Ascending aorta (tissue), 2 donors: ENCODE measurements at regions not wholly inside any gene's neighbourhood (a gene's known extent, or its start where the extent isn't known, plus 50 kb on each side); places are given as distances from the start of the nearest gene placed in this dataset.

Source experiments
- DNase-seq, 2 donors: peaks; one replicate each; pipeline ENCODE4 v3.0.0-alpha.2; 2019; ENCODE audit warnings: low spot score in 2 of 2
- H3K27ac ChIP-seq, 2 donors: fragments of 200-600 bp; sonication (generic); one replicate each; pipeline ENCODE4 v1.5.1; 2016 to 2017; ENCODE audit warnings: mild to moderate bottlenecking in 1 of 2
- H3K27me3 ChIP-seq: fragments of 200-600 bp; sonication (generic); one replicate; pipeline ENCODE4 v1.5.1; 2017
- H3K36me3 ChIP-seq, 2 donors: fragments of 200-600 bp; sonication (generic); one replicate each; pipeline ENCODE4 v1.5.1; 2016
- H3K4me1 ChIP-seq, 2 donors: fragments of 200-600 bp; sonication (generic); one replicate each; pipeline ENCODE4 v1.5.1; 2016 to 2017; ENCODE audit warnings: mild to moderate bottlenecking in 1 of 2
- H3K4me3 ChIP-seq, 2 donors: fragments of 200-600 bp; sonication (generic); one replicate each; pipeline ENCODE4 v1.5.1; 2016 to 2017; ENCODE audit warnings: mild to moderate bottlenecking in 1 of 2
- H3K9me3 ChIP-seq, 2 donors: fragments of 200-600 bp; sonication (generic); one replicate each; pipeline ENCODE4 v1.5.1; 2016
- CTCF ChIP-seq, 3 experiments: fragments of 200-600 bp in 2 of 3; fragments of 450-650 bp in 1 of 3; sonication (generic) in 2 of 3; IDR thresholded peaks; one replicate each; pipeline ENCODE4 v1.5.1; 2016 to 2019; ENCODE audit warnings: antibody characterized with exemption in 3 of 3, mild to moderate bottlenecking in 1 of 3, moderate library complexity in 1 of 3
- intact Hi-C: fragments of 100-400 bp; cut with DNase I; formaldehyde crosslinking; loops from one replicate; pipeline ENCODE4 v1.15.1; 2023

GRCh38 chr9:129472651-129473102, 148.2 kb downstream of the C9orf50 start:
- no peak overlapping the region for H3K4me3 ChIP-seq
- no peak for DNase-seq
- no peaks in the 10 kb centered on the region for H3K27me3 ChIP-seq
- intact Hi-C loops, result no loop called here
- no peaks in the 10 kb centered on the region for H3K9me3 ChIP-seq
- peaks cover 0 to 13% of the 10 kb centered on the region in 2 donors for H3K4me1 ChIP-seq
- peak overlapping the region in 1 of 2 donors; percentile 60 for H3K27ac ChIP-seq
- TF ChIP-seq CTCF (IDR thresholded peaks at IDR 0.05), result no peak
- H3K36me3 ChIP-seq, result no peaks in the 10 kb centered on the region

DNA sequence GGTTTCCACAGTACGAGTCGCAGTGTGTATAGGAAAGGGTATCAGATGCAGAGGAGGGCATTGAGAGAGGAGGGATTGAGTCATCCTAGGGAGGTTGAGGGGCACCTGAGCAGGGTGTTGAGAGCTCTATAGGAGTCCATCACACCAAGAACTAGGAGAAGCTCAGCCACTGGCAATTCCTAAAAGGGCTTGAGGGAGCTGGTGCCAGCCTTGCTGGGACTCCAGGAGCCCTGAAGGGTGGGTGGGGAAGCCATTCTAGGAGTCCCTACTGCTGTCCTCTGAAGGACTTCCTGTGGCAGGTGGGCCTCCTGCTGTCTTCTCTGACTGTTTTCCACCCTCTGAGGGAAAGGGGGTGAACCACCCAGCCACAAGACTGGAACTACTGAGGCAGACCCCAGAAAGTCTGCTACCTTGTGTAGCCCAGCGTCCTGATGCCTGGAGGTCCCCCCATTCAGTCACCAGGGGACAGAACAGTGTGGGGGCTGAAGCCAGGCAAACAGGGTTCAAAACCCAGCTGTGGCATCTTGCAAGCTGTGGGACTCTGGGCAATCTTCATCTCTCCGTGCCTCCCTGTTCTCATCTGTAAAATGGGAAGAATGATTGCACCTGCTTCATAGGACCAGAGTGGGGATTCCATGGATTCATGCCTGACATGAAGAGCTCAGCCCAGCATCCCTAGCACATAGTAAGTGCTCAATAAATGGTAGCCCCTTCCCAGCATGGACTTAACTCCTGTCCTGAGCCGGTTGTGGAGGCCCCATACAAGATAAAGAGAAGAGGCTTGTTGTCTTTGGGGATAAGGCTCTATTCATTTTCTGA, 149.5 kb downstream of the C9orf50 start:
- peaks cover 0 to 13% of the 10 kb centered on the region in 2 donors for H3K4me1 ChIP-seq
- H3K4me3 ChIP-seq, result no peak overlapping the region
- TF ChIP-seq CTCF (IDR thresholded peaks at IDR 0.05), result no peak
- no peaks in the 10 kb centered on the region for H3K36me3 ChIP-seq
- no peak for DNase-seq
- no peak overlapping the region for H3K27ac ChIP-seq
- H3K27me3 ChIP-seq, result no peaks in the 10 kb centered on the region
- no peaks in the 10 kb centered on the region for H3K9me3 ChIP-seq
- intact Hi-C loops, result no loop called here

- no peak for DNase-seq
- Histone ChIP-seq H3K27me3 (no peaks in the 10 kb centered on the region), H3K4me1 (peaks cover 5 to 23% of the 10 kb centered on the region in 2 donors), H3K9me3 (no peaks in the 10 kb centered on the region), H3K4me3 (no peak overlapping the region), H3K27ac (no peak overlapping the region), H3K36me3 (no peaks in the 10 kb centered on the region)
- intact Hi-C loops, result no loop called here
- TF ChIP-seq CTCF (IDR thresholded peaks at IDR 0.05), result no peak
Measured at GRCh38 chr9:129469988-129470316, 150.9 kb downstream of the C9orf50 start.

DNA sequence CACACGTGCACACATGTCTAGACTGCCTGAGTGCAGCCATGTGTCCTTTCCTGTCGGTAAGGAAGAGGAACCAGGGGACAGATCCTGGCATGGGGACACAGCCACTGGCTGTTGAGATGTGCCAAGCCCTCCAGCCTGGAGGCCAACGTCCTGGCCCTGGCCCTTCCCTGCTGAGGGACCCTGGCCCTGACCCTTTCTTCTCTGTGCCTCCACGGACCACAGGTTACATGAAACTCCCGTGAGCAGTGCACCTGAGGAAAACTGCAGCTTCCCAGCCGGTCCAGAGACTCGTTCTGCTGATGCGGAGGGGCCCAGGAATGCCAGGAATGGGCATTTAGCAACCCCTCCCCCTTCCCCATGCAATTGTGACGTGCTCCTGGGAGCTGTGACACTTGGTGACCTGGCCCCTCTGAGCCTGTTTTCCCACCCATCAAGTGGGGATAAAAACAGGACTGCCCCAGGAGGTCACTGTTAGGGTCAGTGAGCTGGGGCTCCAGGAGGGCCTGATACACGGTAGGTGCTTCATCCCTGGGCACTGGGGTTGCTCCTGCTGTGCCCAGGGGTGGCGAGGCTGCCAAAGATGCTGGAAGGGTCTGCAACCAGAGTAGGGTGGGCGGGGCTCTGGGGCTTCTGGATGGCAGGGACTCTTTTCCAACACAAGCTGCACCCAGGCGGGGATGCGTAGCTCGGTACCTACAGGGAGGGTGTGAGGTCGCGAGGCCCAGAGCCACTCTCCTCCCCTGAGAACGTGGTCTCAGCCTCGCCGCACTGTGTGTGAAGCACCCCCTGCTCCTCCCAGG, 151.5 kb downstream of the C9orf50 start:
- no peak overlapping the region for H3K4me3 ChIP-seq
- H3K27ac ChIP-seq, result no peak overlapping the region
- no peaks in the 10 kb centered on the region for H3K36me3 ChIP-seq
- intact Hi-C loops, result no loop called here
- no peak for DNase-seq
- no peaks in the 10 kb centered on the region for H3K27me3 ChIP-seq
- H3K4me1 ChIP-seq, result peaks cover 8 to 26% of the 10 kb centered on the region in 2 donors
- no peaks in the 10 kb centered on the region for H3K9me3 ChIP-seq
- no peak for TF ChIP-seq CTCF (IDR thresholded peaks at IDR 0.05)

DNA sequence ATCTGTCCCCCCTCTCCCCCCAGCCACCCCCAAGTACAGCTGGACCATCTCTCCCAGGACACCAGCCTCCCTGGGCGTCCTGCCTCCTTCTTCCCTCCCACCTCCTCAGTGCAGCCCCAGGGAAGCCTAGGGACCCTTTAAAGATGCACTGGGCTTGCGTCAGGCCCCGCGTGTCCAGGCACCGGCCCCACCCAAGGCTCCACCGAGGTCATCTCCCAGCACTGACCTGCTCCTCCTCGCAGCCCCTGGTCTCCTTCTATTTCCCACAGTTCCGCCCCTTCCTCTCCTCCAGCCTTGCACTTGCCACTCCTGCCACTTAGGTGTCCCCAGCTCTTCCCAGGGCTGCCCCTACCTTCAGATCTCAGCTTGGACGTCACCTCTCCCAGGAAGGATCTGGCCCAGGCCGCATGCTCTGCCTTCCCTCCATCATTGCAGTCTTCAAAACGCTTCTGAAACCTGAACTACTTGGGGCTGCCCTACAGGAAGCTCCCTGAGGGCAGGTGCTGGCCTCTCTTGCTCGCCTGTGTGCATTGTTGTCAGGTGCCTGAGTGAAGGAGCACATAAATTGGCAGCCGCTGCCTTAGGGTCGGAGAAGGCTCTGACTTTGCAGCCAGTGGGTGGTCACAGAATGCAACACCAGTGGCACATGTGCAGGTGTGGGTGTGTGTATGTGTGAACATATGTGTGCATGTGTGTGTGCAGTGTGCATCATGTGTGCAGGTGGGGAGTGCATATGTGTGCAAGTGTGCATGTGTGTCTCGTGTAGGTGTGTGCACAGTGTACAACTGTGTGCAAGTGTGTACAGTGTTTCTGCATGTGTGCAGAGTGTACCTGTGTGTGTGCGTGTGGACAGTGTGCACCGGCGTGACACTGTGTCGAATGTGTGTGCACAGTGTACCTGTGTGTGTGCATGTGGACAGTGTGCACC, 152.9 kb downstream of the C9orf50 start:
- Histone ChIP-seq H3K36me3 (no peaks in the 10 kb centered on the region), H3K9me3 (no peaks in the 10 kb centered on the region), H3K27ac (no peak overlapping the region), H3K27me3 (no peaks in the 10 kb centered on the region), H3K4me3 (no peak overlapping the region), H3K4me1 (peaks cover 8 to 17% of the 10 kb centered on the region in 2 donors)
- intact Hi-C loops, result no loop called here
- no peak for TF ChIP-seq CTCF (IDR thresholded peaks at IDR 0.05)
- no peak for DNase-seq
